WTC11 (cell line): ENCODE measurements at regions not wholly inside any gene's neighbourhood (a gene's known extent, or its start where the extent isn't known, plus 50 kb on each side); places are given as distances from the start of the nearest gene placed in this dataset.
A peak's percentile ranks its signal among the peaks of the same experiment; 100 is the strongest.

Source experiments
- ATAC-seq: fragments of 200-7000 bp; cut with Tn5 transposase; 2 replicates; pipeline ENCODE4 v1.10.0; 2021; ENCODE audit warnings: mild to moderate bottlenecking, moderate library complexity
- CTCF ChIA-PET: fragments of 300-600 bp; sonication (Branson Sonifier 250); formaldehyde crosslinking; loops from one replicate; lab custom pipeline; 2021; ENCODE audit warnings: antibody characterized with exemption; lab: Charles Lee
- POLR2A ChIA-PET: fragments of 350-600 bp; sonication (Branson Sonifier 250); formaldehyde crosslinking; loops from one replicate; lab custom pipeline; 2021; ENCODE audit warnings: antibody characterized with exemption; lab: Charles Lee
- DNase-seq: peaks from one replicate; pipeline ENCODE4 v3.0.0; 2021; ENCODE audit warnings: low spot score
- H3K27ac Mint-ChIP-seq: 2 replicates; pipeline ENCODE4 v1.8.0; 2021; ENCODE audit warnings: mixed read lengths
- H3K27me3 Mint-ChIP-seq: 2 replicates; pipeline ENCODE4 v1.8.0; 2021; ENCODE audit warnings: low read depth, mild to moderate bottlenecking, moderate library complexity, mixed read lengths
- H3K36me3 Mint-ChIP-seq: 2 replicates; pipeline ENCODE4 v1.8.0; 2021; ENCODE audit warnings: mixed read lengths
- H3K4me1 Mint-ChIP-seq: 2 replicates; pipeline ENCODE4 v1.8.0; 2022; ENCODE audit warnings: mixed read lengths
- H3K4me3 Mint-ChIP-seq: 2 replicates; pipeline ENCODE4 v1.8.0; 2021; ENCODE audit warnings: mild to moderate bottlenecking, moderate library complexity, mixed read lengths
- H3K9me3 Mint-ChIP-seq: 2 replicates; pipeline ENCODE4 v1.8.0; 2021; ENCODE audit warnings: mixed read lengths
- CREB1 ChIP-seq: sonication (generic); formaldehyde crosslinking; IDR thresholded peaks from 2 replicates; pipeline ENCODE4 v1.8.0; 2023; ENCODE audit warnings: mild to moderate bottlenecking, missing genetic modification reagents
- EMX1 ChIP-seq: fragments of 250-450 bp; sonication (Bioruptor Pico); IDR thresholded peaks from 2 replicates; pipeline ENCODE4 v1.8.0; 2021; ENCODE audit warnings: mild to moderate bottlenecking
- ETV6 ChIP-seq: sonication (generic); formaldehyde crosslinking; IDR thresholded peaks from 2 replicates; pipeline ENCODE4 v1.8.1; 2022; ENCODE audit warnings: mild to moderate bottlenecking, missing genetic modification reagents
- FOXP1 ChIP-seq: sonication (generic); formaldehyde crosslinking; IDR thresholded peaks from 2 replicates; pipeline ENCODE4 v1.8.0; 2022; ENCODE audit warnings: missing genetic modification reagents, mild to moderate bottlenecking, moderate library complexity, borderline replicate concordance
- GRHL2 ChIP-seq: fragments of 250-450 bp; sonication (Bioruptor Pico); IDR thresholded peaks from 2 replicates; pipeline ENCODE4 v1.8.0; 2022; ENCODE audit warnings: mild to moderate bottlenecking, moderate library complexity; ENCODE audit not compliant: insufficient replicate concordance, severe bottlenecking
- JUN ChIP-seq: sonication (generic); formaldehyde crosslinking; IDR thresholded peaks from 2 replicates; pipeline ENCODE4 v1.8.0; 2023; ENCODE audit warnings: mild to moderate bottlenecking, missing genetic modification reagents
- MXD4 ChIP-seq: fragments of 250-450 bp; sonication (Bioruptor Pico); IDR thresholded peaks from 2 replicates; pipeline ENCODE4 v1.8.0; 2021; ENCODE audit warnings: mild to moderate bottlenecking, moderate library complexity, borderline replicate concordance
- MYBL2 ChIP-seq: sonication (generic); formaldehyde crosslinking; IDR thresholded peaks from 2 replicates; pipeline ENCODE4 v1.8.1; 2023; ENCODE audit warnings: mild to moderate bottlenecking, moderate library complexity, missing genetic modification reagents
- NFATC4 ChIP-seq: fragments of 250-450 bp; sonication (Bioruptor Pico); IDR thresholded peaks from 2 replicates; pipeline ENCODE4 v1.9.0; 2021; ENCODE audit warnings: mild to moderate bottlenecking
- NFYB ChIP-seq: sonication (generic); formaldehyde crosslinking; conservative IDR thresholded peaks from 2 replicates; pipeline ENCODE4 v1.8.0; 2022; ENCODE audit warnings: low read depth, missing genetic modification reagents
- NR3C1 ChIP-seq: sonication (generic); formaldehyde crosslinking; conservative IDR thresholded peaks from 2 replicates; pipeline ENCODE4 v1.8.1; 2023; ENCODE audit warnings: low read depth, mild to moderate bottlenecking, missing genetic modification reagents
- PRRX2 ChIP-seq: fragments of 250-450 bp; sonication (Bioruptor Pico); IDR thresholded peaks from 2 replicates; pipeline ENCODE4 v1.8.0; 2021; ENCODE audit warnings: mild to moderate bottlenecking
- SOX15 ChIP-seq: fragments of 250-450 bp; sonication (Bioruptor Pico); IDR thresholded peaks from 2 replicates; pipeline ENCODE4 v1.9.0; 2021; ENCODE audit warnings: mild to moderate bottlenecking
- SP1 ChIP-seq: sonication (generic); formaldehyde crosslinking; conservative IDR thresholded peaks from 2 replicates; pipeline ENCODE4 v1.8.1; 2022; ENCODE audit warnings: missing genetic modification reagents
- STAT6 ChIP-seq: sonication (generic); formaldehyde crosslinking; conservative IDR thresholded peaks from 2 replicates; pipeline ENCODE4 v1.8.1; 2023; ENCODE audit warnings: mild to moderate bottlenecking, low read depth, missing genetic modification reagents, moderate library complexity
- TP53 ChIP-seq: sonication (generic); formaldehyde crosslinking; IDR thresholded peaks from 2 replicates; pipeline ENCODE4 v1.8.1; 2023; ENCODE audit warnings: mild to moderate bottlenecking, missing genetic modification reagents
- USF2 ChIP-seq: sonication (generic); formaldehyde crosslinking; IDR thresholded peaks from 2 replicates; pipeline ENCODE4 v1.8.1; 2023; ENCODE audit warnings: mild to moderate bottlenecking, missing genetic modification reagents, moderate library complexity
- ZMAT4 ChIP-seq: fragments of 250-450 bp; sonication (Bioruptor Pico); IDR thresholded peaks from 2 replicates; pipeline ENCODE4 v1.9.0; 2021; ENCODE audit warnings: mild to moderate bottlenecking
- ZNF263 ChIP-seq: sonication (generic); formaldehyde crosslinking; IDR thresholded peaks from 2 replicates; pipeline ENCODE4 v1.8.1; 2022; ENCODE audit warnings: low read depth, mild to moderate bottlenecking, moderate library complexity, missing genetic modification reagents
- ZNF396 ChIP-seq: fragments of 250-450 bp; sonication (Bioruptor Pico); IDR thresholded peaks from 2 replicates; pipeline ENCODE4 v1.8.0; 2021; ENCODE audit warnings: mild to moderate bottlenecking, moderate library complexity, borderline replicate concordance
- ZNF425 ChIP-seq: fragments of 250-450 bp; sonication (Bioruptor Pico); conservative IDR thresholded peaks from 2 replicates; pipeline ENCODE4 v1.9.0; 2021; ENCODE audit warnings: mild to moderate bottlenecking
- ZSCAN18 ChIP-seq: fragments of 250-450 bp; sonication (Bioruptor Pico); IDR thresholded peaks from 2 replicates; pipeline ENCODE4 v2.1.2; 2022; ENCODE audit warnings: mild to moderate bottlenecking, moderate library complexity

GRCh38 chr1:199691540-199691939, 336.0 kb upstream of the NR5A2 start:
- no peaks in the 10 kb centered on the region for H3K27me3 Mint-ChIP-seq
- TF ChIP-seq STAT6 (no peak), SP1 (CRISPR knock-in tag) (no peak), USF2 (CRISPR knock-in tag) (no peak), ZNF396 (CRISPR knock-in tag) (no peak), ZNF425 (CRISPR knock-in tag) (no peak), ETV6 (no peak), NR3C1 (CRISPR knock-in tag) (no peak), MXD4 (no peak), FOXP1 (CRISPR knock-in tag) (no peak), ZMAT4 (CRISPR knock-in tag) (no peak), ZSCAN18 (CRISPR knock-in tag) (no peak)
- H3K4me1 Mint-ChIP-seq = peaks cover 49% of the 10 kb centered on the region
- H3K27ac Mint-ChIP-seq = no peak overlapping the region
- DNase-seq (no peak), ATAC-seq (peak; percentile 27)
- no peaks in the 10 kb centered on the region for H3K9me3 Mint-ChIP-seq
- ChIA-PET CTCF (no interaction called here), POLR2A (no interaction called here)
- no peaks in the 10 kb centered on the region for H3K36me3 Mint-ChIP-seq
- no peak overlapping the region for H3K4me3 Mint-ChIP-seq

GRCh38 chr1:199693724-199694123, 333.8 kb upstream of the NR5A2 start:
- Mint-ChIP-seq H3K36me3 (no peaks in the 10 kb centered on the region), H3K27me3 (no peaks in the 10 kb centered on the region), H3K27ac (no peak overlapping the region), H3K9me3 (no peaks in the 10 kb centered on the region), H3K4me1 (peaks cover 33% of the 10 kb centered on the region), H3K4me3 (no peak overlapping the region)
- DNase-seq (no peak), ATAC-seq (no peak)
- no peak for TF ChIP-seq SP1 (CRISPR knock-in tag)
- no peak for TF ChIP-seq EMX1 (CRISPR knock-in tag)
- no peak for TF ChIP-seq NFYB (CRISPR knock-in tag)
- TF ChIP-seq CREB1 (CRISPR knock-in tag) = no peak
- TF ChIP-seq ZNF263 (CRISPR knock-in tag) = no peak
- no peak for TF ChIP-seq JUN (CRISPR knock-in tag)
- TF ChIP-seq NFATC4 (CRISPR knock-in tag) = no peak
- TF ChIP-seq SOX15 (CRISPR knock-in tag) = no peak
- no peak for TF ChIP-seq MYBL2
- no peak for TF ChIP-seq GRHL2 (CRISPR knock-in tag)
- no peak for TF ChIP-seq MXD4
- no peak for TF ChIP-seq TP53 (CRISPR knock-in tag)
- TF ChIP-seq PRRX2 (CRISPR knock-in tag) = no peak
- ChIA-PET CTCF (no interaction called here), POLR2A (interaction anchor here (0.5 kb wide), 1 partner anchor 1068 kb away, joined by 4 read pairs; no protein-coding TSS in a partner anchor)
